Coronary artery (tissue), 2 donors: ENCODE measurements at regions not wholly inside any gene's neighbourhood (a gene's known extent, or its start where the extent isn't known, plus 50 kb on each side); places are given as distances from the start of the nearest gene placed in this dataset.

Source experiments
- DNase-seq: peaks from one replicate; pipeline ENCODE4 v3.0.0-alpha.2; 2017; ENCODE audit warnings: low spot score
- H3K27ac ChIP-seq, 2 donors: fragments of 200-600 bp; sonication (generic); one replicate each; pipeline ENCODE4 v1.5.1; 2016 to 2019
- H3K4me3 ChIP-seq: fragments of 200-600 bp; sonication (generic); 2 replicates; pipeline ENCODE4 v1.5.1; 2016; ENCODE audit warnings: mild to moderate bottlenecking, moderate library complexity
- TF ChIP-seq, protein P1 (sequence below): fragments of 200-600 bp; sonication (generic); IDR thresholded peaks from one replicate; pipeline ENCODE4 v1.5.1; 2019; ENCODE audit warnings: antibody characterized with exemption

DNA sequence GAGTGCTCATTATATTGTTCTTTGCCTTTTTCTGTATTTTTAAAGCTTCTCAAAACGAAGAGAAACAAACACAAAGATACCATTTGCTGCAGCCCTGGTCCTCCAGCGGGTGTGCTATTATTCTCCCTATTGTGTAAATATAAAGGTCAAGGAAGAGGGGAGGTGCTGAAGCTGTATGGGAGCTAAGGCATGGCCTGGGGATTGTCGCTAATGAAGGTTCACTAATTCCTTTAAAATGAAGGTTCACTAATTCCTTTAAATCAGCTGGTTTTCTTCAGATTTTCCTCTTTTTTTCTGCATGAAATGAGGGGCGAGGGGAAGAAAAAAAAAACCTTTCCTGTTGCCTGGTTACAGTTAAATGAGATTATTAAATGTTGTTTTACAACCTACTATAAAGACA lies 74.5 kb upstream of the MAP1B start:
- H3K27ac ChIP-seq = no peak overlapping the region
- DNase-seq = no peak
- TF ChIP-seq, protein P1, sequence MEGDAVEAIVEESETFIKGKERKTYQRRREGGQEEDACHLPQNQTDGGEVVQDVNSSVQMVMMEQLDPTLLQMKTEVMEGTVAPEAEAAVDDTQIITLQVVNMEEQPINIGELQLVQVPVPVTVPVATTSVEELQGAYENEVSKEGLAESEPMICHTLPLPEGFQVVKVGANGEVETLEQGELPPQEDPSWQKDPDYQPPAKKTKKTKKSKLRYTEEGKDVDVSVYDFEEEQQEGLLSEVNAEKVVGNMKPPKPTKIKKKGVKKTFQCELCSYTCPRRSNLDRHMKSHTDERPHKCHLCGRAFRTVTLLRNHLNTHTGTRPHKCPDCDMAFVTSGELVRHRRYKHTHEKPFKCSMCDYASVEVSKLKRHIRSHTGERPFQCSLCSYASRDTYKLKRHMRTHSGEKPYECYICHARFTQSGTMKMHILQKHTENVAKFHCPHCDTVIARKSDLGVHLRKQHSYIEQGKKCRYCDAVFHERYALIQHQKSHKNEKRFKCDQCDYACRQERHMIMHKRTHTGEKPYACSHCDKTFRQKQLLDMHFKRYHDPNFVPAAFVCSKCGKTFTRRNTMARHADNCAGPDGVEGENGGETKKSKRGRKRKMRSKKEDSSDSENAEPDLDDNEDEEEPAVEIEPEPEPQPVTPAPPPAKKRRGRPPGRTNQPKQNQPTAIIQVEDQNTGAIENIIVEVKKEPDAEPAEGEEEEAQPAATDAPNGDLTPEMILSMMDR = no peak
- no peak overlapping the region for H3K4me3 ChIP-seq

DNA sequence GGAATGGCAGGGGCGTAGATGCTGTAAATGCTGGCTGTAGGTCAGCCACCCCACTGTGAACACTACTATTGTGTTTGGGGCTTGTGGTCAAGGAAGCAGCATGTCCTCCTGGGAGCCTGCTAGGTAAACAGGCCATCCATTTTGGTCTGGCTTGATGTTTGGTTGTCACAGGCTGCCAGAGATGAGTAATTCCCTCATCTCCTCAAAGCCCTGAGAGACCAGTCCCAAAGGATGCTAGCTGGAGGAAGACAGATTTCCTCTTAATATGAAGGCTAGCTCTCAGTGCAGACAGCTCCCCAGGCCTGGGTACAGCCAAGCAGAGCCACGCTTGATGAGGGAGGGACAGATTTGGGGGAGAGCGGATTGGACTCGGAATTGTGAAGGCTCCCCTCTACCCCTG lies 72.5 kb upstream of the MAP1B start:
- H3K4me3 ChIP-seq = no peak overlapping the region
- DNase-seq = no peak
- TF ChIP-seq, protein P1 = no peak
- H3K27ac ChIP-seq = no peak overlapping the region

DNA sequence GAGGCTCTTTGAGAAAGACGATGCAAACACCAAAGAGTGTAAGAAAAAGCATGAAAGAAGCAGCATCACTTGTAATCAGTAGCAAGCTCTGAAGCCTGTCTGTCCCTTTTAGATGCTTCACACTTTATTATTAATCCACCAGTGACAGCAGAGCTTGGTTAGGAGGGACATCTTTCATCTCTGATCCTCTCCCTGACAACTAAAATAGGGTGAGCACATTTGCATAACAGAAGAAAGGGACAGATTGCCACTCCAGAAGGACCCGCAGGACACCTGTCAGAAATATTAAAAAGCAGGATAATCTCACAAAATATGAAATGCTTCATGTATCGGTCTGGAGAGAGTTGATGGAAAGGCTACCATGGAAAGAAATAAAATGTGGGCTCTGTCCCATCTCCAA lies 71.4 kb upstream of the MAP1B start:
- H3K4me3 ChIP-seq = no peak overlapping the region
- TF ChIP-seq, protein P1 = no peak

DNA sequence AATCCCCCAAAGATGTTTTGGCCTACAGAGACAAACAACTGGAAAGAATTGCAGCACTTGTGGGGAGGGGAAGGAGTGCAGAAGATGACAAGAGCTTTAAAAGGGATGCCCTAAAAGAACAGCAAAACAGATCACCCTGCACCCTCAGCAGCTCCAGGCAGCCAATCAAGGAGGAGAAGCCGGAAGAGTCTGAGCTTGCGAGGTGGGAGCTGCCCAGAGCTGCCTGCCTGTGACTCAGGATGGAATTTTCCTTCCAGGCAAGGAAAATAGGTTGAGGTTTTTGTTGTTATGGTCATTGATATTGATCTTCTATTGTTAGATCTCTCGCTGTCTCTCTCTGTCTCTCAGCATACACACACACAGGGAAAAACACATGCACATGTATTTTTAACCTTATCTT lies 70.3 kb upstream of the MAP1B start:
- H3K27ac ChIP-seq = no peak overlapping the region
- no peak overlapping the region for H3K4me3 ChIP-seq
- TF ChIP-seq, protein P1 = no peak
- DNase-seq = no peak

More for the DNA sequence above, 71.4 kb upstream of the MAP1B start:
- no peak for DNase-seq
- no peak overlapping the region for H3K27ac ChIP-seq

DNA sequence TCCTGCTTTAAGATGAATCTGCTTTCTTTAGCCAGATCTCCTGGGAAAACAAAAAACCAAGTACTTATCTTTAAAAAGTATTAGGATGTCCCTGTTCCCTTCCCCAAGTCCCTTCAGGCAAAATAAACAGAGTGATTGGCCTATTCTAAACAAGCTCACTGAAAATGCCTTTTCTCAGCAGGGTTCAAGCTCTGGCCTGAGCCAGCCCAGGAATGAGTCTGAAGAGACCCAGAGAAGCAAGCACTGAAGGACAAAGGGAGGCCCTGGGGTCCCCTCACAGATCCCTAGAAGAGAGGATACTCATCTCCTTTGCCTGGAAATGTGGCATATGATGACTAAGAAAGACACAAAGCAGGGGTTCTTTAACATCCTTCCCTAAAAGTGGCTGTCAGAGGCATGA lies 66.8 kb upstream of the MAP1B start:
- H3K27ac ChIP-seq = no peak overlapping the region
- no peak for DNase-seq
- TF ChIP-seq, protein P1 = no peak
- H3K4me3 ChIP-seq = no peak overlapping the region

DNA sequence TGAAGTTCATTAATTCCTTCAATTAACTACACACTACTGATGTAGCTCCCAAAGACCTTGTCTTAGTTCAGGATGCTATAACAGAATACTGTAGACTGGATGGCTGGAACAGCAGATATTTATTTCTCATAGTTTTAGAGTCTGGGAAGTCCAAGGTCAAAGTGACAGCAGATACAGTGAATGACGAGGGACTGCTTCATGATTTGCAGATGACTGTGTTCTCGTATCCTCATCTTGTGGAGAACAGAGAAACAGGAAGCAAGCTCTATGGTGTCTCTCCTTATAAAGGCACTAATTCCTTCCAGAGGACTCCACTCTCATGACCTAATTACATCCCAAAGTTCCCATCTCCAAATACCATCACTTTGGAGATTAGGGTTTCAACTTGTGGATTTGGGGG lies 65.6 kb upstream of the MAP1B start:
- TF ChIP-seq, protein P1 = no peak
- Histone ChIP-seq H3K4me3 (no peak overlapping the region), H3K27ac (no peak overlapping the region)
- DNase-seq = no peak

DNA sequence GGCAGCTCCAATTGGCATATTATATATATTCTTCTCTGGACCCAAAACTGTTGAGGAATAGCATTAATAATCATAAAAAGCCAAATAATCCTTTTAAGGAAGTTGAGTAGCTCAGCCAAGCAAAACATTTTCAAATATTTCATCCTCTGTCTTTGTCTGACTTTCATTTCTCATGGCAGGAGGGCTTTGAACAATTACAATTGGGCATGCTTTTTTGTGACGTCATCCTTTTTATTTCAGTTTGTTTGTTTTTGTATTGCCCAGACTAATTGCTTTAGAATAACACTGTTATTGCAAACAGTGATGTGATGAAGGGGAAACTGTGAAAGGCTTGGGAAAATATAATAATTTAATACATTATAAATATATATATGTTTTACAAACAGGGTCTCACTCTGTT lies 65.2 kb upstream of the MAP1B start:
- TF ChIP-seq, protein P1 = no peak
- H3K27ac ChIP-seq = no peak overlapping the region
- H3K4me3 ChIP-seq = no peak overlapping the region
- no peak for DNase-seq
